ENCODE measurements at regions not wholly inside any gene's neighbourhood (a gene's known extent, or its start where the extent isn't known, plus 50 kb on each side); places are given as distances from the start of the nearest gene placed in this dataset.

DNA sequence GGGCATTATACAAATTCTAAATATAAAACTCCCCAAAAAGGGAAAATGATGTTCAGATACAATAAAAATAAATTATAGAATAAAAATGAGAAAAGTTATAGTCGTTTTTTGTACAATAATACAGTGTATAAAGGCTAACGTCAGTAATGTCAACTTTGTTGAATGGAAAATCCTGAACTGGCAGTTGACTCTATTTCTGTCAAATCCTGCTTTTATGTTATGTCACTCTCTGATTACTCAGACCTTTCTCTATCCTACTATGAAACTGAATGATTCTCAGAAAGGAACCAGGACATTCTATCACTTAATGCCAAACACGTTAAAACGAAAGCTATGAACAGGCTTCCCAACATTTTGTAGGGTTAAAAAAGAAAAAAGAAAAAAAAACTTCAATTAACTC is 636.4 kb downstream of the USP25 start:
- no peak for TF ChIP-seq CTCF (IDR thresholded peaks at IDR 0.05)
- no peak for TF ChIP-seq POLR2A (IDR thresholded peaks at IDR 0.05)
